ENCODE measurements at regions not wholly inside any gene's neighbourhood (a gene's known extent, or its start where the extent isn't known, plus 50 kb on each side); places are given as distances from the start of the nearest gene placed in this dataset.

- no peak overlapping the region for H3K4me3 ChIP-seq (replicated peaks in 1 of 3; ENCODE audit: insufficient read depth in 1 of 3, low read depth in 1 of 3, low read length in 3 of 3)
- dilution Hi-C loops (cut with MboI; ENCODE audit: extremely low pct_ligation_motif_present, low sequenced_read_pairs): no loop called here
- H3K27ac ChIP-seq (ENCODE audit: insufficient read depth, low read depth, low read length): no peak overlapping the region
- ChIA-PET POLR2A (no interaction called here), CTCF (no interaction called here)
- no peaks in the 10 kb centered on the region for H3K27me3 ChIP-seq (ENCODE audit: control insufficient read depth in 2 of 2, insufficient read depth in 2 of 2, low read length in 2 of 2)
- no peaks in the 10 kb centered on the region for H3K9me3 ChIP-seq (replicated peaks; ENCODE audit: control insufficient read depth, insufficient read depth, low read length)
- FAIRE-seq: no peak
- H3K4me1 ChIP-seq (ENCODE audit: control insufficient read depth, extremely low read depth, insufficient read depth, low read length): peaks cover 15% of the 10 kb centered on the region
- H4K20me1 ChIP-seq (replicated peaks; ENCODE audit: control insufficient read depth, extremely low read depth, insufficient read depth, low read length): no peaks in the 10 kb centered on the region
- intact Hi-C loops (cut with micrococcal nuclease): no loop called here
- H3K4me2 ChIP-seq (ENCODE audit: insufficient read depth, low read length): no peak overlapping the region
- no peaks in the 10 kb centered on the region for H3K79me2 ChIP-seq (ENCODE audit: control insufficient read depth, insufficient read depth, low read length)
- no peak overlapping the region for H2AFZ ChIP-seq (ENCODE audit: low read depth, low read length)
- TF ChIP-seq MYC (IDR thresholded peaks at IDR 0.05; ENCODE audit: low read depth, low read length) (no peak), POLR2AphosphoS5 (IDR thresholded peaks at IDR 0.05; ENCODE audit: insufficient read depth, low read depth, low read length) (no peak), GATA2 (IDR thresholded peaks at IDR 0.05; ENCODE audit: insufficient read depth, insufficient read length, low read depth, low read length) (no peak), CTCF (IDR thresholded peaks at IDR 0.05; ENCODE audit: extremely low read depth in 1 of 2, insufficient read depth in 1 of 2, low read depth in 1 of 2, low read length in 2 of 2) (no peak), EZH2 (IDR thresholded peaks at IDR 0.05; ENCODE audit: borderline replicate concordance, low read depth, low read length, severe bottlenecking) (no peak), JUN (IDR thresholded peaks at IDR 0.05; ENCODE audit: borderline replicate concordance, insufficient read depth, insufficient read length, low read depth) (no peak), FOS (IDR thresholded peaks at IDR 0.05; ENCODE audit: borderline replicate concordance, insufficient read depth, low read length) (no peak), MAX (IDR thresholded peaks at IDR 0.05; ENCODE audit: insufficient read depth, insufficient read length) (no peak), POLR2A (IDR thresholded peaks at IDR 0.05; ENCODE audit: low read depth, low read length) (no peak)
- H3K36me3 ChIP-seq (ENCODE audit: control insufficient read depth in 2 of 2, extremely low read depth in 1 of 2, insufficient read depth in 2 of 2, low read length in 2 of 2): no peaks in the 10 kb centered on the region
- BruUV-seq (replicated peaks): no TSS peak
- H3K9ac ChIP-seq (replicated peaks; ENCODE audit: extremely low read depth, insufficient read depth, low read length): no peak overlapping the region
- no peaks in the 10 kb centered on the region for H3K9me1 ChIP-seq (replicated peaks; ENCODE audit: control insufficient read depth, extremely low read depth, insufficient read depth, low read length)
- no peak for DNase-seq (ENCODE audit: low read depth, low spot score)
Measured at GRCh38 chr5:33232731-33233505, 207.8 kb upstream of the TARS1 start.

All from endothelial cell of umbilical vein (primary cell).